ENCODE measurements at regions not wholly inside any gene's neighbourhood (a gene's known extent, or its start where the extent isn't known, plus 50 kb on each side); places are given as distances from the start of the nearest gene placed in this dataset.

DNA sequence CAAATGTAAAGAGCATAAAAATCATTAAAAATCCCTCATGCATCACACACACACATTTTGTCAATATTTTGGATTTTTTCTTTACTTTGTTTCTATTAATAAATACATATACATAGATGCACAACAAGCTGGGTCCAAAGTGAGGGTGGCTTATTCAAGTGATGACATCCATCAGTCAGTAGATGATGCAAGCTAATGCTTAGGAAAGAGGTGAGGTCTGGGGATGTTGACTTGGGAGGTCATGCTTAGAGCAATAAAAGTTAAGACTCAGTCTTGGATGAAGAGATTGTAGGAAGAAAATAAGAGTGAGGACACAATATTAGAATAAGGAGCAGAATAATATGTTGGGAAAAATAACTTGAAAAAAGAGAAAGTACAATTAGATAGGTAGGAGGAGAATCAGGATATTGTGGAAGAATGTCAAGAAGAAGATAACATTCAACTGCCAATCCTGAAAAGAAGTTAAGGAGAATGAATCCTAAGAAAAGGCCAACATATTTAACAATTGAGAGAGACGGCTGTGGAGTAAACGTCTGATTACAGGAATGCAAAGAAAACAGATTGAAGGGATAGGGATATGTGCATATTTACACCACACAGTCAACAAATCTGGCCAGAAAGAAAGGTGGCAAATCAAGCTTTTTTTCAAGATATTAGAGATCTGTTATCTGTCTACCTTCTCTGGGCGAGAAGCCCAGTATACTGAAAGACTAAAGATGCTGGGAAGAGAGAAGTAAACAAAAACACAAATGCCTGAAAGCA, 111.0 kb upstream of the TJP1 start:
- no peaks in the 10 kb centered on the region for H3K4me1 ChIP-seq (ENCODE audit: control insufficient read depth in 1 of 2, insufficient read depth in 1 of 2, low read depth in 1 of 2, low read length in 1 of 2)
- no peaks in the 10 kb centered on the region for H3K9me3 ChIP-seq
- H3K36me3 ChIP-seq: no peaks in the 10 kb centered on the region
- no peak overlapping the region for H3K27ac ChIP-seq
- H3K27me3 ChIP-seq: peaks cover 5% of the 10 kb centered on the region
- TF ChIP-seq, protein P1, sequence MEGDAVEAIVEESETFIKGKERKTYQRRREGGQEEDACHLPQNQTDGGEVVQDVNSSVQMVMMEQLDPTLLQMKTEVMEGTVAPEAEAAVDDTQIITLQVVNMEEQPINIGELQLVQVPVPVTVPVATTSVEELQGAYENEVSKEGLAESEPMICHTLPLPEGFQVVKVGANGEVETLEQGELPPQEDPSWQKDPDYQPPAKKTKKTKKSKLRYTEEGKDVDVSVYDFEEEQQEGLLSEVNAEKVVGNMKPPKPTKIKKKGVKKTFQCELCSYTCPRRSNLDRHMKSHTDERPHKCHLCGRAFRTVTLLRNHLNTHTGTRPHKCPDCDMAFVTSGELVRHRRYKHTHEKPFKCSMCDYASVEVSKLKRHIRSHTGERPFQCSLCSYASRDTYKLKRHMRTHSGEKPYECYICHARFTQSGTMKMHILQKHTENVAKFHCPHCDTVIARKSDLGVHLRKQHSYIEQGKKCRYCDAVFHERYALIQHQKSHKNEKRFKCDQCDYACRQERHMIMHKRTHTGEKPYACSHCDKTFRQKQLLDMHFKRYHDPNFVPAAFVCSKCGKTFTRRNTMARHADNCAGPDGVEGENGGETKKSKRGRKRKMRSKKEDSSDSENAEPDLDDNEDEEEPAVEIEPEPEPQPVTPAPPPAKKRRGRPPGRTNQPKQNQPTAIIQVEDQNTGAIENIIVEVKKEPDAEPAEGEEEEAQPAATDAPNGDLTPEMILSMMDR (IDR thresholded peaks at IDR 0.05): no peak
- H3K4me3 ChIP-seq (ENCODE audit: low read depth in 1 of 2, low read length in 1 of 2): no peak overlapping the region

DNA sequence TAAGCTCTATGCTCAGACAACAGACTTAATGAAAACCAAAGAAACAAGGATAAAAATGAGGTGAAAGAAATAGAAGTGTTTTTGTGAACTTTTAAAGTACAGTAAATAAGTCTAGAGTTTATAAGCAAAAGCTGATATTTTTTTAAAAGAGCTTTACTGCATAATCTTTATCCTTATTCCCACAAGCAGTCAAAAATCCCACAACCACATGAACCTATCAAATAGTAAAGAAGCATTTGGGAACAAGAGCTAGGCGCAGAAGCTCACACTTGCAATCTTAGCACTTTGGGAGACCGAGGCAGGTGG, 103.8 kb upstream of the TJP1 start:
- Histone ChIP-seq H3K4me3 (ENCODE audit: low read depth in 1 of 2, low read length in 1 of 2) (no peak overlapping the region), H3K27me3 (peaks cover 47% of the 10 kb centered on the region), H3K36me3 (no peaks in the 10 kb centered on the region), H3K27ac (no peak overlapping the region), H3K4me1 (ENCODE audit: control insufficient read depth in 1 of 2, insufficient read depth in 1 of 2, low read depth in 1 of 2, low read length in 1 of 2) (no peaks in the 10 kb centered on the region), H3K9me3 (no peaks in the 10 kb centered on the region)
- TF ChIP-seq, protein P1 (IDR thresholded peaks at IDR 0.05): no peak

DNA sequence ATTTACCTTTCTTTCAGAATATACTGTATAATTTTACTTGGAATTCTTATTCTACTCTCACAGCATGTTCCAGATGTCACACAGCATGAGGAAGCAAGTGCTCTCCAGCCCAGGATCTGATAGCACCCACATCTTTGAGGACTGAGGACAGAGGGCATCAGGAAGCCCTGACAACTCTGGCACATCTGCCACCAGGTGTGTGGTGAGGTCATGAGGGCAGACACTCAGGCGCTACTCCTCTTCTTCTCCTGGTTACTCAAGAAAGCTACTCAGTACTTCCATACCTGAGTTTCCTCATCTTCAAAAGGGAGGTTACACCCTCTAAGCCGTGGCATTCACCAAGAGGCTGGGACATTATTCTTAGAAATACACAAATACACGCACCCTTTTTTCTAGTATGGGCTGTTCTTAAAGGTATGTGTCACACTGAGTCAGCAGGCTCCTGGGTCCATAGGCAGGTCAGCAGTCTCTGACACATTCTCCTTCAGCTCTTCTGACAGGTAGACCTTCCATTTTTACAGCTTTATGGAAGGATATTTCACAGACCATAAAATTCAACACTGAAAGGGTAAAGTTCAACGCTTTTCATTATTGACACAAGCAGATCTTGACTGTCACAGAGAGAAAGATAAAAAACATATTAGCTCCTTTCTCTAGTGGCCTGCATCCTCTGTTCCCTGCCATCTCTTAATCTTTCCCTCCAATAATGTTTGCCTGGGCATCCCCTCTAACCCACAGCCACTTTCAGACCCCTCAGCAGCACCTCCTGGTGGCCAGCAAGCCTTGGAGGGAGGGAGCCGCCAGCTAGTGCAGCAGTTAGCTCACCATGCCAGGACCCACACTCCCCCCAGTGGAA, 103.2 kb upstream of the TJP1 start:
- Histone ChIP-seq H3K9me3 (no peaks in the 10 kb centered on the region), H3K27me3 (peaks cover 52% of the 10 kb centered on the region), H3K4me1 (ENCODE audit: control insufficient read depth in 1 of 2, insufficient read depth in 1 of 2, low read depth in 1 of 2, low read length in 1 of 2) (no peaks in the 10 kb centered on the region), H3K36me3 (no peaks in the 10 kb centered on the region), H3K4me3 (ENCODE audit: low read depth in 1 of 2, low read length in 1 of 2) (no peak overlapping the region), H3K27ac (no peak overlapping the region)
- TF ChIP-seq, protein P1 (IDR thresholded peaks at IDR 0.05): no peak

DNA sequence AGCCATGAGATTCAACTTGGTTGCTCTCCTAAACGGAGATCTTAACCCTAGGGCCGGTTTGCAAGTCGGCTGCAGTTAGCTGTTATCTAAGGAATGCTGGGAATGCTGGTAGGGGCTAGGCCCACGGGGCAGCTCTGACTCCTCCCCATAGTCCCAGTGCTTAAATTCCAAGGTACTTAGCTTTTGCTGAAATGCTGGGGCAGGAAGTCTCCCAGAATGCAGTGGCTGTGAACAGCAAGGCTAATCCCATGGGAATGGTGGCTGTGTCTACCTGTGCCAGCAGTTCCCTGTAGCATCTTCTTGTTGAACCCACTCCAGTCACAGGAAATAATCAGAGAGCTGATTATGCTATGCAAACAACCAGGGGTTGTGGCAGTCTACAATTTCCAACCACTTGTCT, 102.5 kb upstream of the TJP1 start:
- TF ChIP-seq, protein P1 (IDR thresholded peaks at IDR 0.05): no peak
- Histone ChIP-seq H3K27ac (no peak overlapping the region), H3K36me3 (no peaks in the 10 kb centered on the region), H3K9me3 (no peaks in the 10 kb centered on the region), H3K27me3 (peaks cover 59% of the 10 kb centered on the region), H3K4me3 (ENCODE audit: low read depth in 1 of 2, low read length in 1 of 2) (no peak overlapping the region), H3K4me1 (ENCODE audit: control insufficient read depth in 1 of 2, insufficient read depth in 1 of 2, low read depth in 1 of 2, low read length in 1 of 2) (no peaks in the 10 kb centered on the region)

DNA sequence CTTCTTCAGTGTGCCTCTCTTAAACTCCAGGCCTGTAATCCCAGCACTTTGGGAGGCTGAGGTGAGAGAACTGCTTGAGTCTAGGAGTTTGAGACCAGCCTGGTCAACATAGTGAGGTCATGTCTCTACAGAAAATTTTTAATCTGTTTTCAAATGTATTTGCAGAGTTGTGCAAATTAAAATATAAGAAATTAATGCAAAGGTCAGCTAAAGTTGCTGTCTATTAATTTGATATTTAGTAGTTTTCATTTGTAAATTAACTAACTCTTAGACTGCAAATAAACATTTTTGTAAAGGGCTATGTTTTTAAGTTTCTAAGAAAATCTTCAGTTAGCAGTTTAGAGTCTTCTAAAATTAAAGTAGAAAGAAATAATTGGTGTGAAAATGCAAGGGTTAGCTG, 99.9 kb upstream of the TJP1 start:
- H3K4me3 ChIP-seq (ENCODE audit: low read depth in 1 of 2, low read length in 1 of 2): no peak overlapping the region
- TF ChIP-seq, protein P1 (IDR thresholded peaks at IDR 0.05): no peak
- H3K4me1 ChIP-seq (ENCODE audit: control insufficient read depth in 1 of 2, insufficient read depth in 1 of 2, low read depth in 1 of 2, low read length in 1 of 2): no peaks in the 10 kb centered on the region
- H3K27ac ChIP-seq: no peak overlapping the region
- H3K9me3 ChIP-seq: no peaks in the 10 kb centered on the region
- H3K27me3 ChIP-seq: peaks cover 62% of the 10 kb centered on the region
- H3K36me3 ChIP-seq: no peaks in the 10 kb centered on the region
